Hematopoietic multipotent progenitor cell treated with erythropoietin and hydrocortisone succinate and interleukin-3 and kit ligand, for 6 days (in vitro differentiated cells): ENCODE measurements at regions not wholly inside any gene's neighbourhood (a gene's known extent, or its start where the extent isn't known, plus 50 kb on each side); places are given as distances from the start of the nearest gene placed in this dataset.
"Not testable (repeated sequence)": the region's sequence is repeated elsewhere in the genome, so short reads cannot be mapped to it uniquely, and the experiment has no call there.

Experiments
- DNase-seq: peaks from one replicate; pipeline ENCODE4 v3.0.0-alpha.2; 2015

DNA sequence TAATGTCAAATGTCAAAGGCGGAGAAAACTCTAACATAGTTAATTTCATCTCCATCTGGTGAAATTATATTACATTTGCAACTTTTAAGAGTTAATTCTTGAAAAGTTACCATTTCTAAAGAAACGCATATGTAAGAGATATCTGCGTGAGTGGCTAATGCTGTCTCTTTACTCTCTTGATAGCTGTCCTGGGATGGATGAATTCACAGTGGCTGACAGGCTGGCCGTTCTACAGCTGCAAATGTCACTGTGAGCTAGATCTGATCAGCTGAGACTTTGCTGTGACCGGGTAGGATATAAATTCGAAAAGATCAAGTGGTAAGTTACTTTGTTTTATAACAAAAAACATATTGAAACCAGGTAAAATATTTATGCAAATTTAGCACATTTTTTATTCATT, 557.1 kb upstream of the DDX18 start:
- no peak for DNase-seq

DNA sequence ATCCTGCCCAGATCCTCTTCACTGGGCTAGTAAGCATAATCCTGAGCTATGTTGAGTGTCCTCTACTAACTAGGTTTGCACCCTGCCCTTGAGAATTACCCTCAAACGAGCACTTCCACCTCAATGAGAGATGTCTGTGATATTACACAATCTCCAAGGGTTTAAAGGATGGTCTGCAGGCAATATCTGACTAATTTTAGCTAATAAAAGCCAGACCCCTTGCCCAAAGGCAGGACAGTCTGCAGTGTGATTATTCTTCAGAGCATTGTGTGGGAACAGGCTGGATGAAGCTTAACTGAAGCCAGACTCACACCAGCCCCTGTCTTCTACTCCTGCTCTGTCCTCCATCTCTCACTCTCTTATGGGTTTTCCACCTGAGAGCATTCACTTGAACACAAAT, 544.9 kb upstream of the DDX18 start:
- DNase-seq: no peak

DNA sequence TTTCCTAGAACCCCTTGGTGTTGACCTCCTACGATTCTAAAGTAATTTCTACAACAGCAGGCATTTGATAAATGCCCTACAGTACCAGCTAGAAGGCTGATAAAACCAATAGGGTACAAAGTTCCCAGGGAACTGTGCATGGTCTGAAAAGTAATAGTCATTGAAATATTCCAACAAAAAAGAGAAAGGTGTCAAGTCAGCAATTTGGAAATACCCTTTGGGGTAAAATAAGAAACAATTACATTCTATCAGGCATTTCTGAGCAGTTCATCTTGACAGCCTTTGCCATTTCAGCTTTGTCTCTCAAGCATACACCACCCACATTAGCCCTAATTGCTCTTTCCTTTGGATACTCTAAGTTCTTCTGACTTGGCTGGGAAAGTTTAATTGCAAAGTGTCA, 542.9 kb upstream of the DDX18 start:
- DNase-seq: no peak

DNA sequence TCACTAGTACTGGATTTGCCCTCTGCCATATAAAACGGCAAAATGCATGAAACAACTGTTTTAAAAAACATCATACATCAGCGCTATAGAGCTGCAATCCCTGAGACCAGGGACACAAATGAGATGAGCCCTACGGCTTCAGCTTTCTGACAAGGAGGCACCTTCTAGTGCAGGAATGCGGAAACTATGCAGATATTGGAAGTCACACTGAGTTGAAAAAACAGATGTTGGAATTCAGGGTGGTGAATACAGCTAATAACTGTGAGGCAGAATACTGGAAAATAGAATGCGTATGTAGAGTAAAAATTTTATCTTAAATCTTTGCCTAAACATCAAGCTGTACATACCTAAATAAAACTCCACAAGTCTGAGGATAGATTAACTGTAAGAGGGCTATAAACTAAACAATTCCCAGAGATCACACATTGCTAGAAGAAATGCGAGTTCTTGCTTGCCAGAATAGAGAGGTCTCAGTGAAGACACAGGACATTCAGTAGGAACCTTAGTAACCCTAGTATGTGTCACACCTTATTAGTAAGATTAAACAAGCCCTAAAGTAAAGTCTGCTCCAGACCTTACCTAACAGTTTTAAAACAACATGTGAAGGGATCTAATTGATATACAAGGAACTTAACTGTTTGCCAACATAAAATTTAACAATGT, 541.4 kb upstream of the DDX18 start:
- no peak for DNase-seq

DNA sequence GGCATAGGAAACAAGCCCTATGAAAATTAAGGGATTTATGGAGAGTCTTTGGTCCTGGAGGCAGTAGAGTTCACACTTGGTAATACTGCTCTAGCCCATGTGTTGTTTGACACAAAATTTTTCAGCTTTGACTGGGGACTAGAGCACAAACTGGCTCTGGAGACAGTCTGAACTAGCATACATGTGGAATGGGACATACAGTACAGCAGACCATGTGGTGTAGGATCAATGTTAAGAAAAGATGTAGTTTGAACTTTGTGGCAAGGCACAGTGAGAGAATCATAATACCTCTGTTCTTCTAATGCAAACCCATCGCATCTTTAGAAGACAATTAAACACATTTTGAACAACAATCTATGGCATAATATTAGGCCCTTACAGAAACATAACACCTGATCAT, 521.5 kb upstream of the DDX18 start:
- no peak for DNase-seq

DNA sequence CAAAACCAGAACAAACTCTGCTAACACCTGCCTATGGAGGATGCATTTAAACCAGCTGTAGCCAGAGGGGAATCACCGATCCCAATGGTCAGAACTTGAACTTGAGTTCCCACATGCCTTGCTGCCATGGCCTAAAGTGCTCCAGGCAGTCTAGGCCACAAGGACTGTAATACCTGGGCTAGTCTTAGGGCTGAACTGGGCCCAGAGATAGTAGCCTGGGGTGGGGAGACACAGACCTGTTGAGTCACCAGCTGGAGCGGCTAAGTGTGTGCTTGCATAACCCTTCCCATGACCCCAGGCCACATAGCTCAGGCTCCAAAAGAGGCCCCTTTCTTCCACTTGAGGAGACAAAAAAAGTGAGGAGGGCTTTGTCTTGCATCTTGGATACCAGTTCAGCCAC, 515.0 kb upstream of the DDX18 start:
- DNase-seq: no peak

DNA sequence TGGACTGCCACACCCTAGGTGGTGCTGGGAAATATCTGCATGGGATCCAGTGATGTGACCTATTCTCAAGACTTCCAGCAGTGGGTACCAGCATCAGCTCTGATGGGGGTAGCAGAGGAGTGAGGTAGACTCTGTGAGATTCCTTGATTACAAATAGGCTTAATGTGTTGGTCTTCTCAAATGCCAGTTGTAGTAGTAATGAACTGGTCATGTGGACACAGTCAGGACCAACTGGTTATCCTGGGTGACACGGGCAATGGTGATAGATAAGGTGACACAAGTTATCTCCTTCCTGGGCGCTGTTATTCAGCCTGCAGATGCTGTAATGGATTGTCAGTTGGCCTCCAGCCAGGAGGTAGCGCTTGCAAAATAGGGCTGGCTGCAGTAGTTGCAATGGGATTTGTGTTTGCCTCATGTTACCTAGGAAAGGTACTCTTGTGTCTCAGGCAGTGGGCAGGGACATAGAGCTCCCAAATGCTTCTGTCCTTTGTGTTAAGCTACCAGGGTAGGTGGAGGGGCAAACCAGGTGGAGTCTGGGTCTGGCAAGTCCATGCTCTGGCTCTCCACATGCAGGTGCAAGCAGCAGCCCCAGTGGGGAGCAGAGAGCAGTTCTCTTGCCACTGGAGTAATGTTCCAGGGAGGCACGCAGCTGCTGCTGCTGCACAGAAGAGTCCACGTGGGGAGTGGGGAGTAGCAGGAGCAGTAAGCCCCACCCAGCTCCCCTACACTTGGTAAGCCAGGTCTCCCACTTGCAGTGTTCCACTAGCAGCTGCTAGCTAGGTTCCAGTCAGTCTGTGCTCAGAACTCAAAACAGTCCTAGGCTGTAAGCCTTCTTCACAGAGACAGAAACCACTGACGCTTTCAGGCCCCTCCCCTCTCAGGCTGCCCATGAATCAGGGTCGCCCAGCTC, 505.4 kb upstream of the DDX18 start:
- DNase-seq: no peak

DNA sequence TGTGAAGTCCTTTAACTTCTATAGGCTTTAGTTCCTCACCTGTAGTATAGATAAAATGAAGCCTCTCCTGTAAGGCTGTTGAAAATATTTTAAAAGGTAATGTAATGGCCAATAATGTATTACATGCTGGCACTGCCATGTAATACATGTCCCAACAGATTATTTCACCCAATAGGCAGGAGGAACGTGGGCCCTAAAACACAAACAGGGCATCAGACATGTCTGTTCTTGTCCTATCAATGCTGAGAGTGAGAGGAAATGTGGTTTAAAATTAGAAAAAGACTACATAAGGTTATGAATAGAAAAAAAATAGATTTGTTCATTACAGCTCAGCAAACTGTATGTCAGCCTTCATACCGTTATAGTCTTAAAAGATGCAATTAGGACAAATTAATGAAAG, 492.7 kb upstream of the DDX18 start:
- no peak for DNase-seq

DNA sequence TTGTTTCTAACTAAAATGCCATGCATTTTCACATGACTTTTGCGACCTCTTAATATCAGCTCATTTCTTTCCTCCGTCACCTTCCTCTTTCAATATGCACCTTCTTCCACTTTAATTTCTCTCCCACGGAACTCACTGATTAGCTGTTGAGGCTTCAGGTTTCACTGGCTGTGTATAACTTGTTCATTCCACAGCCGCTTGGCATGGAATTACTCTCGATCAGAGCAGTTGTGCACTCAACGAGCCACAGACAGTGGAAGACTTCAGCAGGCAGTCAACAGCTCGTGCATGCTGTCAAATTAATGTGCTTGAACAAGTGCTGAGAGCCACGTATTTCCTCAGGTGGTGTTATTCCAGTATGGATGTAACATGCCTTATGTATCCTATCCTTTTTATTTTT, 491.2 kb upstream of the DDX18 start:
- DNase-seq: no peak

DNA sequence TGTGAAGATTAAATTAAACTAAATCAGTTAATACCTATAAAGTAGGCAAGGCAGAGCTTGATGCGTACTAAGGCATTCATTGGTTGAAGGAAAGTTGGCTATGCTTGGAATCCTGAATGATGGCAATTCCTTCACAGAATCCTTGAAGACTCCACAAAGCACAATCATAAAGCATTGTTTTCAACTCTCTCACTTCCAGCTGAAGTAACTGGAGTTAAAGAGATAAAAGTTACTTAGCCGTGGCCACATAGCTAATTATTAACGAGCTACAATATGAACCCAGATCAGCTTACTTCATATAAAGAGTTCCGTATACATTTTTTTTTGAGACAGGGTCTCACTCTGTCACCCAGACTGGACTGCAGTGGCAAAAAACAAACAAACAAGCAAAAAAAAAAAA, 483.9 kb upstream of the DDX18 start:
- no peak for DNase-seq

DNA sequence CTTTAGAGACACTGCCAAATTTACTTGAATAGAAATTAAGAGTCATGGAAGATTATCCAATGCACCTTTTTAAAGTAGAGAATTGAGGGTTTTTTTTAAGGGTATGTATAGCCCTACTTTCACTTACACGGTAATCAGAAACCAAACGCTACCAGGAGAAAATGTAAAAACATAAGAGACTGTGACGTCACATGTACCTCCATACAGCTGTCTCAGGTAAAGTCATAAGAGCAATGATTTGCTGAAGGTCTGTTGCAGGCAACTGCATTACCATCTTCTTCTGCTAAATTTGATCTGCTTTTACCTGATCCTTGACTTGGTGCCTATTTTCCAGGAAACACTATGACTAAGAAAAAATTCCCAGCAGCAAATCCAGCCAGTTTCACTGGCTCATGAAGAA, 478.5 kb upstream of the DDX18 start:
- no peak for DNase-seq

DNA sequence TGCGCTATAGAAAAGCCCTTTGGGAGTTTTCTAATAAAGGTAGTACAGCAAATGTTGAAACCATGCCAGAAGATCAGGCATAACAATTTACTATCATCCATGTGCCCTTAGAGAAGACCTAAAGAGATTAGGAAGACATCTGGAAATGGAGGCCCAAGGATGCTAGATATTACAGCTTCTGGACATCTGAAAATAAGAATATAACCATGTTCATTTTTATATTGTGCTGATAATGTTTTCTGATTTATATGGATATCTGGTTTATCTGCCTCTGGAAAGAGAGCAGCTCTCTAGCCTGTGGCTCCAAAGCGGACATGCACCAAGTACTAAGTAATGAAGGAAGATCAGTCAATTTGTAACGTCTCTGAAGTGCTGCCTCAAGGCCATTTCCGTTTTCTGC, 478.0 kb upstream of the DDX18 start:
- DNase-seq: no peak

DNA sequence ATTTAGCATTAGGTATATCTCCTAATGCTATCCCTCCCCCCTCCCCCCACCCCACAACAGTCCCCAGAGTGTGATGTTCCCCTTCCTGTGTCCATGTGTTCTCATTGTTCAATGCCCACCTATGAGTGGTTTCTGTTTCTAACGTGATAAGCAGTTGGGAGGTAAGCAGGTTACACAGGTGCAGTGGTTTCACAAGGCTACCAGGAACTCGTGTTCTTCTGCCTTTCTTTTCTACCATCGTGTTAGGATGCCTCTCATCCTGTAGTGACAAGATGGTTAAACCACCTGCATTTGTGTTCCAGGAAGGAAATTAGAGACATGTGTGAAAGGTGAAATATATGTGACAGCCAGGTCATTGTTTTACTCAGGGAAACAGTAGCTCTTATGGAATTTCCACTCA, 476.5 kb upstream of the DDX18 start:
- not testable (repeated sequence) for DNase-seq

DNA sequence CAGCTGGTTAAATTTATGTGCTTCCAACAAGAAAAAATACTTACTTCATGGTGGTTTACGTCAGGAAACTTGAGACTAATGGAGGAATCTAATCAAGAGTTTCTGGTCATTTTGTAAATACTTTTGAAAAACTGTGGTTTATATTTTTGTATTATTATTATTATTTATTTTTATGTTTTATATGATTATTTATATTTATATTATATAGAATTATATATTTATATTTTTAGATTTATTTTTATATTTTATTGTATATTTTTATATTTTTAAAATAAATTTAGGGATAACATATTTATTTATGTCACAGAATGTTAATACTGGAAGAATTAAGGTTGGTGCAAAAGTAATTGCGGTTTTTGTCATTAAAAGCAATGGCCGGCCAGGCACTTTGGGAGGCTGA, 474.5 kb upstream of the DDX18 start:
- no peak for DNase-seq

DNA sequence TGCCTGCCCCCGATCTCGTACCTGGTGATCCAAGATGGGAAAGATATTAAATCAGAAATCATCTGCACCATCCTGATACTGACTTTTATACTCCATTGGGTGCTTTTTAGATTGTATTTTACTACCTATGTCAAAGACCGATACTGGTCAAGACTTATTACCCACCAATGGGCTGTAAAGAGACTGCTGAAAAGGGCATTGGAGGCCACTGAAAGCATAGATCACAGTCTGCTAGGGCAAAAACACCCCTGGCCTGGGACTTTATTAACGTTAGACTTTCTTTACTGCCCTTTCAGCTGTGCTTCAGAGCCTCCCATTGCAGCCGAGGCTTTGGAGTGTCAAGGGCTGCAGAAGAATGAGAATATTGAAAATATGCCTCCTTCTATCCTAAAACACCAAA, 472.8 kb upstream of the DDX18 start:
- no peak for DNase-seq

DNA sequence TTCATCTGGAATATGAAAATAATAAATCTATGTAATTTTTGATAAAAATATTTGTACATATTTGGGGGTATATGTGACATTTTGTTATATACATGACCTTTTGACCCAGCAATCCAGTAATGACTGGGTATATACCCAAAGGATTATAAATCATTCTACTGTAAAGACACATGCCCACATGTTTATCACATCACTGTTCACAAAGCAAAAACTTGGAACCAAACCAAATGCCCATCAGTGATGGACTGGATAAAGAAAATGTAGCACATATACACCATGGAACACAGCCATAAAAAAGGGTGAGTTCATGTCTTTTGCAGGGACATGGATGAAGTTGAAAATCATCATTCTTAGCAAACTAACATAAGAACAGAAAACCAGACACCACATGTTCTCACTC, 472.1 kb upstream of the DDX18 start:
- DNase-seq: no peak

DNA sequence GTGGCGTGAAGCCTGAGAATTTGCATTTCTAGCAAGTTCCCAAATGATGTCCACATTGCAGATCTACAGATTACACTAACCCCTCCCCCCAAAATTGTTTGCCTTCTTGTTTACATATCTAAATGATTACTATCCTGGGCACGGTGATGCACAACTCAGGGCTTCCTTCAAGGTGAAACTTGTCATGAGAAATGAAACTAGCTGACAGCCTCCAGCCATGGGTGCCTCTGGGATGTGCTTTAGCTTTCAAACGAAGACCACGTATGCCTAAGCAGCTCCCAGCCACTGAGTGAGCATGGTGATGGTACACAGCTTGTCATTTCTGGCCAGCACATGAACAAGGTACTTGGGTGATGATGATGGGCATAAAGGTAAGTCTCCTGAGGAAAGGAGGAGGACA, 464.8 kb upstream of the DDX18 start:
- DNase-seq: no peak

DNA sequence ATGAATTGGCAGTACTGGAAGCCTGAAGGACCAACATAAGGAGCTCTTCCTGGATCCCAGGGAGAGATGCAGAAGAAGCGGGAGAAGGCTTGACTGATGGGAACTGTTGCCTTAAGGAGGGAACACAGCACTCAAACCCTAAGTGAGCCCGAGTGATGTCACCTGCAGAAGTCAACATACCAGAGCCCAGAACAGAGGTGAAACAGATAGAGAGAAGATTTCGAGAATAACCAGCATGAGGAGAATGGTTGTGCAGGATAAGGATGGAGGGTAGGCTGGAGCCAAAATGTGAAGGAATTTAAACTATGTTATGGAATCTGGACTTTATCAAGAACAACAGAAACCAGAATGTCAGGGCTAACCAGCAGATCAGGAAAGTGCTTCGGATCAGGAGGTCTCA, 463.1 kb upstream of the DDX18 start:
- DNase-seq: no peak

DNA sequence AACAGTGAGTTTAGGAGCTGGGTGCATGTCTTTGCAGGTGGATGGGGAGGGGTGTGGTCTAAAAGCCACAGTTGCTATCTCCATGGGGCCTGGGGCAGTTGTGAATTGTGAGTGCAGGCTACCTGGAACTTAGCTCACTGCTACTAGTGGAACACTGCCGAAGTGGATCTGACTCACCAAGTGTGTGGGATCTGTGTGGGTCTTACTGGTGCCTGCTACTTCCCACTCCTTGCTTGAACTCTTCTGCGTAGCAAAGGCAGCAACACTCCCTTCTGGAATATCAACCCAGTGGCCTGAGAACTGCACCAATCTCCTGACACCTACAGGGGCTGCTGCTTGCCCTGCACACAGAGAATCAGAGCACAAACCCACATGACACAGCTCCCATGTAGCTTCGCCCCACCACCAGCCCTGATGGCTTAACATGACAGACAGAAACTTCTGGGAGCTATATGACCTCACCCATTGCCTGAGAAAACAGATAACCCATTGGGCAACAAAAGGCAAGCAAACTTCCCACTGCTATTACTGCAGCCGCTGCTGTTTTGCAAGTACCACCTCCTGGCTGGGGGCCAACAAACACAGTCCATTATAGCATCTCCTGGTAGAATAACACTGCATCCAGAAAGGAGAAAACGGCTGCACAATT, 455.1 kb upstream of the DDX18 start:
- no peak for DNase-seq

DNA sequence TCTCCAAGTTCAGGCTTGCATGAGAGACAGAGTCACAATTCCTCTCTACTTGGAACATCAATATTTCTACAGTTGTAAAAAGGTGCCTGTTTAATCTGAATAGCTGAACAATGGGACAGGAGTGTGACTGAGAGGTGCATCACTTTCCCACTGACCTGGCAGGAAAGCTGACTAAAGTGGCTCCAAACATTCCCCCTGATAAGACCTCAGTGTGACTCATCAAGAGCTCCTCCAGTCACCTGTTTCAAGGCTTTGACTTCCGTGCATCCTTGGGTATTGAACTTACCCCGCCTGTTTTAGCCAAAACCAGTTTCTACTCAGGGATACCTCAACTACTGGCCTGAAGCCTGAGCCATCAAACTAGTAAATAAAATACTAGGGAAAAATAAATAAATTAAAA, 453.9 kb upstream of the DDX18 start:
- no peak for DNase-seq

DNA sequence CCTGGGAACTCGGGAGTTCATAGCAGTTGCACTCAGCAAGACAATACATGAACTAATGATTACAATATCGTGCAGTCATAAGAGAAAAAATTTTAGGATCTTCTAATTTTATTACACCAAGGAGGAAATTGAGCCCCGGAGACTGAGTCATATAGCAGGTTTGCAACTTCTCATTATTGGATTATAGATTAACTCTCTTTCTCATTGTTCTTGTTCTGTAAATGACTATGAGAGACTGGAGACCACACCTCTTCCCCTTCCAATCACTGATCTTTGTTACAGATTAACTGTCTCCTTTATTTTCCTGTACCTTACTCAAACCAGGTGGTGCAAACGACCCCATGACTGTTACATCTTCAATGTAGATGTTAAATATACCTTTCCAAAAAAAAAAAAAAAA, 435.8 kb upstream of the DDX18 start:
- no peak for DNase-seq

DNA sequence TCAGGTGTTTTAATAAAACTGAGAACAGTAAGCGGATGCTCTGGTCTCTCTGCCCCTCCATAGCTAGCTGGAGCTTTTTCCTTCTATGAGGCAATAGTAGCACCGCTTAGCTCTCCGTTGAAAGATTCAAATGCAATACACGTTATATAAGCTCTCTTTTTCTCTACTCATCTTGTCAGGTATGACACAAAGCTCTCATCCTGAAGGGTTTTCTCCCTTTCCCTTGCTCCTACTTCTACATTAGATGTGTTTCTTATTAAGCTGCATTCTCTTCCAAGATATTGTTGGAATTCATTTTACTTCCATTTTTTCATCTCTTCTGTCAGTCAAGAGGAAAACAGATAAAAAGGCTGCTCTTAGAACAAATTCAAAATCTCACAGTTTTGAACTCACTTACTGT, 434.6 kb upstream of the DDX18 start:
- DNase-seq: no peak

DNA sequence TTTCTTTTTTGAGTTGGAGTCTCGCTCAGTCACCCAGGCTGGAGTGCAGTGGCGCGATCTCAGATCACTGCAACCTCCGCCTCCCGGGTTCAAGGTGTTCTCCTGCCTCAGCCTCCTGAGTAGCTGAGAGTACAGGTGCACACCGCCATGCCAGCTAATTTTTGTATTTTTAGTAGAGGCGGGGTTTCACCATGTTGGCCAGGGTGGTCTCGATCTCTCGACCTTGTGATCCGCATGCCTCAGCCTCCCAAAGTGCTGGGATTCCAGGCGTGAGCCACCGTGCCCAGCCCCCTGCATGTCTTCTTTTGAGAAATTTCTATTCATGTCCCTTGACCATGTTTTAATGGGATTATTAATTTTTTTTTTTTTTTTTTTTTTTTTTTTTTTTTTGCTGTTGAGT, 430.5 kb upstream of the DDX18 start:
- DNase-seq: not testable (repeated sequence)

DNA sequence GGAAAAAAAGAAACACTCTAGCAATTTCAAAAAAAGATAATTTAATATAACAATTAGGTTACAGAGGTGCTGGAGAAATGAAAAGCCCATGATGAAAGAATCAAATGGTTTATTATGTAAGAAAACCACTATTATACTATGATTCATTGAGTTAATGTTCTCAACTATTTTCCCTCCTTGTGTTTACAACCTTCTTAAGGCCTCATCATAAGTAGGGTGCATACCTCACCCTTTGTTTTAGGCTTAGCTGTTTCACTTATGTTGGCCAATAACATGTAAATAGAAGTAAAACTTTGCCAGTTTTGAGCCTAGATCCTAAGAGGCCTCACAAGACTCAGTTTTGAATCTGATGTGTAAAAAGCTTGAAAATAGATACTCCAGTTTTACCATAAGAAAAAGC, 418.3 kb upstream of the DDX18 start:
- DNase-seq: no peak
